ENCODE measurements at regions not wholly inside any gene's neighbourhood (a gene's known extent, or its start where the extent isn't known, plus 50 kb on each side); places are given as distances from the start of the nearest gene placed in this dataset.

- intact Hi-C loops (cut with micrococcal nuclease) = no loop called here
These were observed 50.4 kb upstream of the CIBAR2 start for GRCh38 chr16:85162478-85163277.

DNA sequence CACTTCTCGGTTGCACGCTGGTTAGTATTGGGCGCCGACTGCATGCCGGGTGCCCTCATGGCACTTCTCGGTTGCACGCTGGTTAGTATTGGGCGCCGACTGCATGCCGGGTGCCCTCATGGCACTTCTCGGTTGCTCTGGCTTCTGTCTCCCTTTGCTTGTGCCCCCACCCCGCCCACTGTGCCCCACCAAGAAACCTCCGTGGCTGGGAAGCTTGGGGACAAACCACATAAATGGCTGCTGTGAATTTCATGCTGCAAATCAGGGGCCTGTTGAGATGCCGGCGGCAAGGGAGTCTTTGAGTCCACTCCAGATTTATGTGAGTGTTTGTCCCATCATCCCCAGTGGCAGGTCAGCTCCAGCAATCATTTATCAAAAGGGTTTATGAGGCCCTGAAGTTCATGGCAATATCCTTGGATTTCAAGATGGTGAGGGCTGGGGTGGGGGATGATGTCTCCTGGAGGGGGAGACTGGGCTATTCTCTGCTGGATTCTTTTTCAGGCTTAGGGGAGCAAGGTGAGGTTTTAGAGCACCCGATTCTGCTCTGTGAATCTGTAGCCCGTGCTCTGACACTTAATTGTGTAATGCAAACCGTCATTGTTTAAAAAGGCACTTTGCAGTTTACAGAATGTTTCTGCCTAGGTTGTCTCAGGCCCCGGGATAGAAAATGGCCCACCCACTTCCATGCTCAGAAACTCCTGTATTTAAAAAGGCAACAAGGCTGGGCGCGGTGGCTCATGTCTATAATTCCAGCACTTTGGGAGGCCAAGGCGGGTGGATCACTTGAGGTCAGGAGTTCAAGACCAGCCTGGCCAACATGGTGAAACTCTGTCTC, 51.2 kb upstream of the CIBAR2 start:
- intact Hi-C loops (cut with micrococcal nuclease) = no loop called here

GRCh38 chr16:85164431-85164830, 52.2 kb upstream of the CIBAR2 start:
- intact Hi-C loops (cut with micrococcal nuclease) = no loop called here

DNA sequence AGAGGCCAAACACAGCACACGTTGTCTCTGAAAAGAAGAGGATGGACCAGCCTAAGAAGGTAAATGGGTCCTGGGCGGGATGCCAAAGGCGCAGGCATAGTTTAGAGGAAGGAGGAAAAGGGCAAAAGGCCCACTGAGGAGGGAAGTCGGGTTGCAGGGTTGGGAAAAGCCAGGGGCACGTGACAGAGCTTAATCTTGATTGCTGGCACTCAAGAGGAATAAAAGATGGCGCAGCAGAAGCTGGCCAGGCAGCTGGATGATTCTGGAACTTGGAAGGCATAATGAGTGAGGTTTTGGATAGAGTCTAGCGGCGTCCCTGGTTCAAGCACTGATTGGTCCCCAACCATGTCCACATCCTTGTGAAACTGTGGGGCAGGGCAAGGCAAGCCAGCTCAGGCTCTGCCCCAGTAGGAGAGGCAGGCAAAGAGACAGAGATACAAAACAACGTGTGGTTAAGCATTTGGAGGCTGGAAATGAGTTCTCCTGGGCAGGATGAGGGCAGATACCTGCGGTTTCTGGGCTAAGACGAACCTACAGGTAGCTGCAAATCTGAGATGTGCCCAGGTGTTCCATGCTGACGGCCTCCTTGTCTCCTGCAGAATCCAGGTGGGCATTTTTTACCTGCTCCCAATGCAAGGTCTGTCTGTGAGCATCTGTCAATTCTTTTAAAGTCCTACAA, 52.7 kb upstream of the CIBAR2 start:
- intact Hi-C loops (cut with micrococcal nuclease) = no loop called here

DNA sequence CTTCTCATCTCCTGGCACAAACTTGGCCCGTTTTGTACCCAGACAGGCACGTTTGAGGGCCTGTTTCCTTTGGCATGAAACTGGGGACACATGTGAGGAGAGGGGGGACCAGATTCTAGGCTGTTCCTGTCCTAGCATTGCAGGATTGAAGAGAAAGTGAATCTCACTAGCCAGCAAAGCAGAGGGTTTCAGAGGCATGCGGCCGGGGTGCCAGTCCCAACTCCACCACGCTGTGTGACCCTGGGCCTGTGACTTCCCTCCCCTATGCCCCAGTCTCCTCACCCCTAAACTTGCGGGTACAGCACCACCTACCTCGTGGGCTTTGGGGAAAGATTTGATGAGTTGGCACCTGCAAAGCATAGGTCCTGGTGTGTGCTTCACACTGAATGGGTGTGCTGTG, 53.5 kb upstream of the CIBAR2 start:
- intact Hi-C loops (cut with micrococcal nuclease) = no loop called here

DNA sequence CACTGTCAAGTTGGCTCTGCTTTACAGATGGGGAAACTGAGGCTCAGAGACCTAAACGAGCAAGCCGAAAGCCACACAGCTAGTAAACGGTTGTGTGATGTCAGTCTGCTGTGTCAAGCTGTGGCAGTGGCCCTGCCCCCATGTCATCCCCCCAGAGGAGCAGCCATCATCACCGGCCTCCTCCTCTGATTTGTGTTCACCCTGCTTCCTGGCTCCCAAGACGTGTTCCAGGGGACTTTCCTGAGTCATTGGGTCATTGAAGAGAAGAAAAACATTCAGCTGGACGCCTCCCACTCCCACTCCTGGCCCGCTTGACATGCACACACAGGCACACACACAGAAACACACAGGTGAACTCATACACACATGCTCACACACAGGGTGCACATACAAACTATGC, 54.0 kb upstream of the CIBAR2 start:
- intact Hi-C loops (cut with micrococcal nuclease) = no loop called here

GRCh38 chr16:85166699-85167588, 54.7 kb upstream of the CIBAR2 start:
- intact Hi-C loops (cut with micrococcal nuclease) = no loop called here

DNA sequence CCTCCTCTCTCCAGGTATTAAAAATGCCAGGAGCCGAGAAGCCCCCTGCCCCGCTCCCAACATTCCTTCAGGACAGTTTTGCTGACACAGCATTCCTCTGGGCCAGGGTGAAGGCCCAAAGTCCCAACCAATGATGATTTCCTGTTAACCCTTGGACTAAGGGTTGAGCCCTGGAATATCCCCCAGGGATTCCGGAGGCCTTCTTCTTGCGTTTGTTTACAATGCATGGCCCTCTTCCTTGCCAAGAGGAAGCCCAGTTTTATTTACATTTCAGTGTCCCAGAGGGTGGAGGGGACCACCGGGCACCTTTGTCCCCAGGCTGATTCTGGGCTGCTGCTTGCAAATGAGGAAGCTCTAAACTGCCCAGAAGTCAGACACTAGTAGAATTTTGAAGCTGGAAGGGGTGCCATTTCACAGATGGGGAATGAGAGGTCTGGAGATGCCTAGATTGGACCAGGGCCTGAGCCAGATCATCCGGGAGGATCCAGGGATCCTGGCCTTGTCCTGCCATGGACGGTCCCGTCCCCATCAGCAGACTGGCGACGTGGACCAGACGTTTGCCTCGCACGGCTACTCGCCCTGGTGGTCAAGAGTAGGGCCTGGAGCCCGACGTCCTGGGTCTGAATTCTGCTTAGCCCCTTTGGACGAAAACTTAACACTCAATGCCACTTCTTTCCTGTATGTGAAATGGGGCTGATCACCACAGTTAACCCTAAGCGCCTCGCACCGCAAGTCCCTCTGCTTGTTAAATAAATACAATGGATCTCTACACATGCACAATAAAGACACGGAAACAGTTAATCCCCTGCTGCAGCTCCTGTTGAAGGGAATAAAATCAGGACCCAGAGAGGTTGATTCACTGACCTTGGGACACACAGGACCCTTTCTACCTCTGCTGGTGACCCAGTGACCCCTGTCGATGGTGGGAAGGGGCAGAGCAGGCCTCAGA, 55.6 kb upstream of the CIBAR2 start:
- intact Hi-C loops (cut with micrococcal nuclease) = no loop called here

DNA sequence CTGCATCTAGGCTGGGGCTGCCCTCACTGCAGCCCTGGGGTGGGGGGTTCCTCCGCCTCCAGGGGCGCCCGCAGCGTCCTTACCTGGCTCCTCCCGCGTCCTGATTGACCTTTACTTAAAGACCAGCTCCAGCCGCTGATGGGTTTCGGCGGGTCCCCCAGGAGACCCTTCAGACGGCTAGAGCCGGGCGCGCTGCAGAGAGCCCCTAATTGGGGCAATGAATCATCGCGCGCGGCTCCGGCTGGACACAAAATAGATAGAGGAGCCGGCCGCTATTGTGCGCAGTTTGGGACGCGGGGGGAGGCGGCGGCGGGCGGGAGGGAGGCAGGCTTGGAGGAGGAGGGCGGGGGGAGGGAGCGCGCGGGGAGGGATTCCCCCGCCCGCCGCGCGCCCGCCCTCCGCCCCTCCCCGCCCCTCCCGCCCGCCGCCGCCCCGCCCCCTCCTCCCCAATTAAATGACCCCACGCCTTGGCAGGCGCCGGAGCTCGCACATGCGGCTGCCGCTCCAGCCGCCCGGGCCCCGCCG, 56.5 kb upstream of the CIBAR2 start:
- intact Hi-C loops (cut with micrococcal nuclease) = no loop called here

- intact Hi-C loops (cut with micrococcal nuclease) = no loop called here
These were observed 57.2 kb upstream of the CIBAR2 start for GRCh38 chr16:85169333-85170065.

DNA sequence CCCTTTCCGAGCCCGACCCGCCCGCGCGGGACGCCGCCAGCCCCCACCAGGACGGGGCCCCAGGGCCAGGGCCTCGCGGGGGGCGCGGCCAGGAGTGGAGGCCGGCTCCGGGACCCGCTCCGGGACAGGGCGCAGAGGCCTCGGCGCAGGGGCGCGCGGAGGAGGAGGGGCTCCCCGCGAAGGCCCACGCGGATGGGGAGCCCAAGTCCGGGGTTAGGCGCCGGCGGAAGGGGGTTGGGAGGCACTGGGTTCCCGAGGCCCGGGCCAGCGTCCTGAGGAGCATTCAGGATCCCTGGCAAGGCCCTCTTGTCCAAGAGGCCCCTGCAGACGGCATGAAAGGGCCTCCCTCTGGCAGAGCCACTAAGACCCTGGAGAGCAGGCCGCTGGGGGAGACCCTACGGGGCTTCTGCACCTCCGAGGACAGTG, 57.8 kb upstream of the CIBAR2 start:
- intact Hi-C loops (cut with micrococcal nuclease) = no loop called here

GRCh38 chr16:85170590-85171003, 58.3 kb upstream of the CIBAR2 start:
- intact Hi-C loops (cut with micrococcal nuclease) = no loop called here

- intact Hi-C loops (cut with micrococcal nuclease) = no loop called here
These were observed 58.9 kb upstream of the CIBAR2 start for GRCh38 chr16:85171004-85171758.

- intact Hi-C loops (cut with micrococcal nuclease) = no loop called here
These were observed 59.6 kb upstream of the CIBAR2 start for GRCh38 chr16:85171759-85172454.

DNA sequence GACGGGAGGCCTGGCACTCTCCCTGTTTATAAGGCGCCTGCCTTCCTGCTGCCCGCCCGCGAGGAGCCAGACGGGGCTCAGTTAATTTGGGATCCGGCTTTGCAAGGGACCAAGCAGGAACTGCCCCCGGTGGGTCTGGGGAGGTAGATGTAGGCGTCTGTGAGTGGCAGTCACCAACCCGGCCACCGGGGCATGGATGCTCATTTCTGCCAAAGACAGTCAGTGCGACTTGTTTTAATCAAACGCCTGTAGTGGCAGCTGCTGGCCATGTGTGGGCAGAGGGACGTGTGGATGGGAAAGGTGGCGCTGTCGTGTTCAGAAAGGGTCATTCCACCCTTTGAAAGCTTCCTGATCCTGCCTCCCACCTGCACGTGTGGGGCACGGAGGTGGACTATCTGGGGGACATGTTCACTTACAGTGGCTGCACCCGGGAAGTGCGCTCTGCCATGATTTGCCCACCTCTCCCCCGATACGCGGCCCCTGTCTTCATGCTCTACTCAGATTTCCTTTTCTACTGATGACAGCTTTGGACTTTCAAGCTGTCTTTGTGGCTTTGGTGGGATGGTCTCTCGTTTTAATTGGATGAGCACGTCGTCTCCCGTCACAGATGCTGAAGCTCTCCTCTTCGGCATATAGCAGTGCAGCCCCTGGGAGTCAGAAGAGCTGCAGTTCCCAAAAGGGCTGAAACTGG, 60.3 kb upstream of the CIBAR2 start:
- intact Hi-C loops (cut with micrococcal nuclease) = no loop called here

DNA sequence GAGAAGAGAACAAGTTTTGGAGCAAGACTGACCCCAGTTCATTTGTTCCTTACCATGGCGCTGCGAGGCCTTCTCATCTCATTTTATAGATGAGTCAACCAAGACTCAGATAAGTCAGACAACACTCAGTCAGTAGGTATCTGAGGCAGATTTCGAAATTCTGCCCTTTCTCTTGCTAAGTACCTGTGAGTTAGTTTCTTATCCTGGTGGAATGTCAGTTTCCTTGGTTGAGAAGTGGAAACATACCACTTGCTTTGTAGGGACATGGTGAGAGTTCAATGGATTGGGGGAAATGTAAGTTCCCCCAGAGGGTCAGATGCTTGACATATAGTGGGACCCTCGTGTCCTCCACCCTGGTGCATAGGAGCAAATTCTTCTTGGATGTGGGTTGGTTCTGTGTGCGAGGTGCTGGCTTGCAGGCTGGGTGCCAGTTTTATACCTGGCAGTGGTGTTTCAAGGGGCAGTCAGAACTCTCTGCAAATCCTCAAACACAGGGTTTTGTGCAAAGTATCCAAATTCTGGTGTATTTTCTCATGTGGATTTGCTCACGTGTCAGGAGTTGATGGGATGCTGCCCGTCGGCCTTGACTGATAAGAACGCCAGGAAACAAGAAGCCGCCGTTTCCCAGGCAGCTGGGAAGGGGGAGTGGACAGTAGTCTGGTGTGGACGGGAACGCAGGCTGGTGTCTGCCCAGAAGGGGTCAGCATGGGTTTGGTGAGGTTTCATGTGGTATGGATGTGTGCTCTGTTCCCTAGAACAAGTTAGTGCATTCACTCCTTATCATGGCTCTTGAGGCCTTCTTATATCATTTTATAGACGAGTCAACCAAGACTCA, 61.1 kb upstream of the CIBAR2 start:
- intact Hi-C loops (cut with micrococcal nuclease) = no loop called here

All from T-helper 2 cell treated with Interferon-gamma antibody and Interleukin-4, amounts not matched to agents 100 ng/mL and 5 ng/mL, for 36 hours (primary cell).